ENCODE measurements at regions not wholly inside any gene's neighbourhood (a gene's known extent, or its start where the extent isn't known, plus 50 kb on each side); places are given as distances from the start of the nearest gene placed in this dataset.

DNA sequence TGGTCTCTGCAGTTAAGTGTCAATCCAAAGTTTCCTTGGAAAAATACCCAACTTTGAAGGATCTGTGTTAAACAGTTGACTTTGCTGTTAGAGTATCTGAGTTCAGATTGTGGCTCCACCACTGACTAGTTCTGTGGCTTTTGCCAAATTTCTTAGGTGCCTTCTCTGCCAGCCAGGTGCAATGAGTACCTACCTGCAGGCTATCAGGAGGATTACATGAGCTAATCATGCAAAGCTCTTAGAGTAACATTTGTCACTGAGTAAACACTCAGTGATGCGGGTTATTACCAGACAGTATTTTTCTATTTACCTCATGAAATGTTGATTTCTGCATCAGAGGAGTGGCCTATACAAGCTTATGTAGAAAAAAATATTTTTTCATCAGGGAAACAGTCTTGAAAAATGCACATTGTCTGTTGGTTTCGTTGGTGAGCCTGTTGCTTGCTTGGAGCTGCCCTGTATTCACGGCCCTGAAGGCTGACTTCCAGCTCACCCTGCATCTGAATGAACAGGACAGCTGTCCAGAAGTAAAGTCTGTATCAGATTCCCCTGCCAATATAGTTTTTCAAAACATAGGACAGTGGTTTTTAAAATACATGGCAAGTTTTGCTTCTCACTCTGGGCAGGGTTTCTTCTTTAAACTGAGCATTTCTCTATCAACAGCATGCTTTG lies 235.1 kb downstream of the CDCA7 start:
- ChIA-PET POLR2A (interaction anchor here (0.6 to 2.4 kb wide), 23 partner anchors 8 to 462 kb away, joined by 3 to 32 read pairs (median 3); partner anchors contain the start of gene SP3), CTCF (interaction anchor here (0.6 to 1.2 kb wide), 4 partner anchors 22 to 321 kb away, joined by 3 to 6 read pairs (median 4); no protein-coding TSS in a partner anchor)
- peak; percentile 86 for DNase-seq (ENCODE audit: unreplicated experiment)
- peaks cover 28% of the 10 kb centered on the region for H3K4me1 Mint-ChIP-seq (ENCODE audit: insufficient read depth, unreplicated experiment)
- peaks cover 6% of the 10 kb centered on the region for H3K36me3 Mint-ChIP-seq (ENCODE audit: insufficient read depth, unreplicated experiment)
- H3K9me3 Mint-ChIP-seq (ENCODE audit: unreplicated experiment) = peaks cover 10% of the 10 kb centered on the region
- no TSS peak for BruUV-seq (replicated peaks)
- TF ChIP-seq, protein P1, sequence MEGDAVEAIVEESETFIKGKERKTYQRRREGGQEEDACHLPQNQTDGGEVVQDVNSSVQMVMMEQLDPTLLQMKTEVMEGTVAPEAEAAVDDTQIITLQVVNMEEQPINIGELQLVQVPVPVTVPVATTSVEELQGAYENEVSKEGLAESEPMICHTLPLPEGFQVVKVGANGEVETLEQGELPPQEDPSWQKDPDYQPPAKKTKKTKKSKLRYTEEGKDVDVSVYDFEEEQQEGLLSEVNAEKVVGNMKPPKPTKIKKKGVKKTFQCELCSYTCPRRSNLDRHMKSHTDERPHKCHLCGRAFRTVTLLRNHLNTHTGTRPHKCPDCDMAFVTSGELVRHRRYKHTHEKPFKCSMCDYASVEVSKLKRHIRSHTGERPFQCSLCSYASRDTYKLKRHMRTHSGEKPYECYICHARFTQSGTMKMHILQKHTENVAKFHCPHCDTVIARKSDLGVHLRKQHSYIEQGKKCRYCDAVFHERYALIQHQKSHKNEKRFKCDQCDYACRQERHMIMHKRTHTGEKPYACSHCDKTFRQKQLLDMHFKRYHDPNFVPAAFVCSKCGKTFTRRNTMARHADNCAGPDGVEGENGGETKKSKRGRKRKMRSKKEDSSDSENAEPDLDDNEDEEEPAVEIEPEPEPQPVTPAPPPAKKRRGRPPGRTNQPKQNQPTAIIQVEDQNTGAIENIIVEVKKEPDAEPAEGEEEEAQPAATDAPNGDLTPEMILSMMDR (IDR thresholded peaks at IDR 0.05; ENCODE audit: unreplicated experiment) = no peak
- H3K4me3 Mint-ChIP-seq (ENCODE audit: unreplicated experiment) = peak overlapping the region; percentile 41
- peak overlapping the region; percentile 70 for H3K27ac Mint-ChIP-seq (ENCODE audit: low read depth, unreplicated experiment)
- H3K27me3 Mint-ChIP-seq (ENCODE audit: insufficient read depth, unreplicated experiment) = no peaks in the 10 kb centered on the region
- intact Hi-C loops (cut with micrococcal nuclease) = no loop called here

DNA sequence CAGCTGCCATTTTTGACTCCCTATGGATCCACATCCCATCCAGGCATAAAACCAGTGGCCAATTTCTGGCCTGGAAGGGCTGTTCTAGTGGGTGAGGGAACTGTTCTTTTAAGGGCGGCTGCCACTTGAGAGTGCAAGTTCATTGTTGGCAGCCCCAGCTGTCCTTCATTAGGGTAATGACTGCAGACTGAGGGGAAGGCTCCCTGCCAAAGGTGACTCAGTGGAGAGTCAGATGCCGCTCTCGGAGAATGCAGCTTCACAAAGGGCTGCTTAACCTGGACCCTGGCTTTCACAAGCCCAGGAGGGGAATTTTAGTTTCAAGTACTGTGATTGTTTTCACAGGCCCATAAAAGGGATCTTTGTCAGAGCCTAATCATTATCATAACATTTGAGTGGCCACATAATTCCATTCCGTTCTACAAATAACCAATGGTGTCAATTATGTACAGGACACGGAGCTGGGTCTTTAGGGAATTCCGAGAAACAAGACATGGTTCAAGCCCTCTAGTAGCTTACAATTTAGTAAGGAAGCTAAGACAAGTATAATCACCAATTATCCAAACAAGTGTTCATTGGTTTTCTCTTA lies 235.7 kb downstream of the CDCA7 start:
- H3K4me3 Mint-ChIP-seq (ENCODE audit: unreplicated experiment) = peak overlapping the region; percentile 41
- peak; percentile 98 for DNase-seq (ENCODE audit: unreplicated experiment)
- intact Hi-C loops (cut with micrococcal nuclease) = no loop called here
- ChIA-PET POLR2A (interaction anchor here (0.6 to 2.4 kb wide), 24 partner anchors 9 to 1573 kb away, joined by 3 to 32 read pairs (median 3); partner anchors contain the start of gene SP3), CTCF (interaction anchor here (0.6 to 1.2 kb wide), 4 partner anchors 21 to 320 kb away, joined by 3 to 6 read pairs (median 4); no protein-coding TSS in a partner anchor)
- peak overlapping the region; percentile 70 for H3K27ac Mint-ChIP-seq (ENCODE audit: low read depth, unreplicated experiment)
- H3K27me3 Mint-ChIP-seq (ENCODE audit: insufficient read depth, unreplicated experiment) = no peaks in the 10 kb centered on the region
- peaks cover 10% of the 10 kb centered on the region for H3K9me3 Mint-ChIP-seq (ENCODE audit: unreplicated experiment)
- TF ChIP-seq, protein P1 (IDR thresholded peaks at IDR 0.05; ENCODE audit: unreplicated experiment) = no peak
- H3K36me3 Mint-ChIP-seq (ENCODE audit: insufficient read depth, unreplicated experiment) = peaks cover 6% of the 10 kb centered on the region
- peaks cover 28% of the 10 kb centered on the region for H3K4me1 Mint-ChIP-seq (ENCODE audit: insufficient read depth, unreplicated experiment)
- no TSS peak for BruUV-seq (replicated peaks)

DNA sequence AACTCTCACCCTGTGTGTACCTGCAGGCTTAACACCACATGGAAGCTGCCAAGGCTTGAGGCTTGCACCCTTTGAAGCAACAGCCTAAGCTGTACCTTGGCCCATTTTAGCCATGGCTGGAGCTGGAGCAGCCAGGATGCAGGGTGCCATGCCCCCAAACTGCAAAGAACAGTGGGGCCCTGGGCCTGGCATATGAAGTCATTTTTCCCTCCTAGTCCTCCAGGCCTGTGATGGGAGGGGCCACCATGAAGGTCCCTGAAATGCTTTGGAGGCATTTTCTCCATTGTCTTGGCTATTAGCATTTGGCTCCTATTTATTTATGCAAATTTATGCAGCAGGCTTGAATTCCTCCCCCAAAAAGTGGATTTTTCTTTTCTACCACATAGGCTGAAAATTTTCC lies 238.4 kb downstream of the CDCA7 start:
- H3K36me3 Mint-ChIP-seq (ENCODE audit: insufficient read depth, unreplicated experiment) = no peaks in the 10 kb centered on the region
- H3K4me3 Mint-ChIP-seq (ENCODE audit: unreplicated experiment) = no peak overlapping the region
- H3K27ac Mint-ChIP-seq (ENCODE audit: low read depth, unreplicated experiment) = no peak overlapping the region
- TF ChIP-seq, protein P1 (IDR thresholded peaks at IDR 0.05; ENCODE audit: unreplicated experiment) = no peak
- no peaks in the 10 kb centered on the region for H3K27me3 Mint-ChIP-seq (ENCODE audit: insufficient read depth, unreplicated experiment)
- DNase-seq (ENCODE audit: unreplicated experiment) = no peak
- intact Hi-C loops (cut with micrococcal nuclease) = no loop called here
- CTCF ChIA-PET = no interaction called here
- H3K4me1 Mint-ChIP-seq (ENCODE audit: insufficient read depth, unreplicated experiment) = peaks cover 28% of the 10 kb centered on the region
- peaks cover 13% of the 10 kb centered on the region for H3K9me3 Mint-ChIP-seq (ENCODE audit: unreplicated experiment)
- BruUV-seq (replicated peaks) = no TSS peak
- POLR2A ChIA-PET = no interaction called here

DNA sequence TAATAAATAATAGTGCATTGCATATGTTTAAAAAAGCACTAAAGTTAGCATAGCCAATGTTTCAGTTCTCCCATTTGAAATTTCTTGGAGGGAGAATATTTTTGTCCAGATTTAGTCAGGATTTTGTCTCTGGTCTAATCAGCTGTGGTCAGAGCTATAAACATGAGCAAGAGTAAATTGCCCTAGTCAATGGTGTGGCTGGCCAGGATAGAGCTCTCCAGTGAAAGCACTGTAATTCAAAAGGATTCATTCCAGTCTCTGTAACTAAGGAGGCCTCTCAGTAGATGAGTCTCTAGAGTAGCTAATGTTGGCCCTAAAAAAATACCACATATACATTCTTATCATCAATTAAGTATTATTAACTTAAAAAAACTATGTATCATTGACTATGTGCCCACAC lies 241.6 kb downstream of the CDCA7 start:
- ChIA-PET CTCF (interaction anchor here (0.6 to 1.2 kb wide), 3 partner anchors 8 to 193 kb away, joined by 3 to 5 read pairs (median 4); no protein-coding TSS in a partner anchor), POLR2A (interaction anchor here (0.6 kb wide), 1 partner anchor 761 kb away, joined by 3 read pairs; no protein-coding TSS in a partner anchor)
- Mint-ChIP-seq H3K4me1 (ENCODE audit: insufficient read depth, unreplicated experiment) (peaks cover 2% of the 10 kb centered on the region), H3K4me3 (ENCODE audit: unreplicated experiment) (no peak overlapping the region), H3K27ac (ENCODE audit: low read depth, unreplicated experiment) (no peak overlapping the region), H3K9me3 (ENCODE audit: unreplicated experiment) (peaks cover 18% of the 10 kb centered on the region), H3K36me3 (ENCODE audit: insufficient read depth, unreplicated experiment) (no peaks in the 10 kb centered on the region), H3K27me3 (ENCODE audit: insufficient read depth, unreplicated experiment) (no peaks in the 10 kb centered on the region)
- intact Hi-C loops (cut with micrococcal nuclease) = no loop called here
- DNase-seq (ENCODE audit: unreplicated experiment) = no peak
- TF ChIP-seq, protein P1 (IDR thresholded peaks at IDR 0.05; ENCODE audit: unreplicated experiment) = no peak
- BruUV-seq (replicated peaks) = no TSS peak
